Mesothelial cell of epicardium (in vitro differentiated cells): ENCODE measurements at regions not wholly inside any gene's neighbourhood (a gene's known extent, or its start where the extent isn't known, plus 50 kb on each side); places are given as distances from the start of the nearest gene placed in this dataset.
"Not testable (repeated sequence)": the region's sequence is repeated elsewhere in the genome, so short reads cannot be mapped to it uniquely, and the experiment has no call there.

Source experiments
- DNase-seq, 2 experiments: peaks; one replicate each; pipeline ENCODE4 v3.0.0; 2021; ENCODE audit warnings: low spot score in 2 of 2; ENCODE audit not compliant: unreplicated experiment in 2 of 2
- H3K27ac Mint-ChIP-seq: 2 replicates; pipeline ENCODE4 v1.8.0; 2021; ENCODE audit warnings: mixed read lengths
- H3K27me3 Mint-ChIP-seq: 2 replicates; pipeline ENCODE4 v1.8.0; 2021; ENCODE audit warnings: low read depth, mixed read lengths
- H3K36me3 Mint-ChIP-seq: 2 replicates; pipeline ENCODE4 v1.8.0; 2021; ENCODE audit warnings: mixed read lengths
- H3K4me1 Mint-ChIP-seq: 2 replicates; pipeline ENCODE4 v1.8.0; 2021; ENCODE audit warnings: mixed read lengths
- H3K4me3 Mint-ChIP-seq: 2 replicates; pipeline ENCODE4 v1.8.0; 2021; ENCODE audit warnings: mild to moderate bottlenecking, moderate library complexity, mixed read lengths
- H3K9me3 Mint-ChIP-seq: 2 replicates; pipeline ENCODE4 v1.8.0; 2021; ENCODE audit warnings: mixed read lengths
- CTCF ChIP-seq: fragments of 200-600 bp; sonication (generic); IDR thresholded peaks from one replicate; pipeline ENCODE4 v1.5.0; 2021; ENCODE audit warnings: antibody characterized with exemption; ENCODE audit not compliant: unreplicated experiment

GRCh38 chr14:81771651-81772275, 238.1 kb upstream of the SEL1L start:
- Mint-ChIP-seq H3K27ac (no peak overlapping the region), H3K9me3 (peaks cover 20% of the 10 kb centered on the region), H3K27me3 (no peaks in the 10 kb centered on the region), H3K4me3 (no peak overlapping the region), H3K36me3 (no peaks in the 10 kb centered on the region), H3K4me1 (peaks cover 10% of the 10 kb centered on the region)
- no peak for DNase-seq
- TF ChIP-seq CTCF, result no peak

- TF ChIP-seq CTCF, result no peak
- Mint-ChIP-seq H3K4me3 (no peak overlapping the region), H3K36me3 (no peaks in the 10 kb centered on the region), H3K4me1 (peaks cover 10% of the 10 kb centered on the region), H3K27me3 (no peaks in the 10 kb centered on the region), H3K27ac (no peak overlapping the region), H3K9me3 (peaks cover 16% of the 10 kb centered on the region)
- no peak for DNase-seq
These were observed 238.7 kb upstream of the SEL1L start for GRCh38 chr14:81772381-81772780.

GRCh38 chr14:81776531-81776930, 242.9 kb upstream of the SEL1L start:
- Mint-ChIP-seq H3K4me1 (peaks cover 10% of the 10 kb centered on the region), H3K4me3 (no peak overlapping the region), H3K27ac (no peak overlapping the region), H3K27me3 (no peaks in the 10 kb centered on the region), H3K36me3 (no peaks in the 10 kb centered on the region), H3K9me3 (peaks cover 4% of the 10 kb centered on the region)
- no peak for DNase-seq
- TF ChIP-seq CTCF, result no peak

GRCh38 chr14:81781798-81782197, 248.1 kb upstream of the SEL1L start:
- not testable (repeated sequence) for H3K4me3 Mint-ChIP-seq, H3K27me3 Mint-ChIP-seq, H3K4me1 Mint-ChIP-seq, DNase-seq, H3K27ac Mint-ChIP-seq, H3K36me3 Mint-ChIP-seq
- H3K9me3 Mint-ChIP-seq, result peaks cover 14% of the 10 kb centered on the region

GRCh38 chr14:81784084-81784483, 250.4 kb upstream of the SEL1L start:
- no peak for DNase-seq
- Mint-ChIP-seq H3K9me3 (peaks cover 26% of the 10 kb centered on the region), H3K27me3 (no peaks in the 10 kb centered on the region), H3K4me3 (no peak overlapping the region), H3K27ac (no peak overlapping the region), H3K36me3 (peaks cover 2% of the 10 kb centered on the region), H3K4me1 (peaks cover 14% of the 10 kb centered on the region)
- TF ChIP-seq CTCF, result no peak

GRCh38 chr14:81797315-81797714, 263.7 kb upstream of the SEL1L start:
- no peak overlapping the region for H3K27ac Mint-ChIP-seq
- H3K9me3 Mint-ChIP-seq, result peaks cover 6% of the 10 kb centered on the region
- H3K27me3 Mint-ChIP-seq, result no peaks in the 10 kb centered on the region
- H3K36me3 Mint-ChIP-seq, result no peaks in the 10 kb centered on the region
- H3K4me1 Mint-ChIP-seq, result peaks cover 15% of the 10 kb centered on the region
- TF ChIP-seq CTCF, result no peak
- DNase-seq, result no peak
- no peak overlapping the region for H3K4me3 Mint-ChIP-seq
